Activated CD4-positive, alpha-beta T cell treated with anti-CD3 and anti-CD28 coated beads for 36 hours (primary cell): ENCODE measurements at regions not wholly inside any gene's neighbourhood (a gene's known extent, or its start where the extent isn't known, plus 50 kb on each side); places are given as distances from the start of the nearest gene placed in this dataset.

Source experiments
- ATAC-seq: fragments of 200-7000 bp; cut with Tn5 transposase; one replicate; pipeline ENCODE4 v1.10.0; 2021; ENCODE audit warnings: mild to moderate bottlenecking, moderate library complexity
- CTCF ChIA-PET: fragments of 350-600 bp; sonication (Branson Sonifier 250); formaldehyde crosslinking; loops from one replicate; lab custom pipeline; 2021; ENCODE audit warnings: antibody characterized with exemption; lab: Charles Lee
- POLR2A ChIA-PET: fragments of 350-600 bp; sonication (Branson Sonifier 250); formaldehyde crosslinking; loops from one replicate; lab custom pipeline; 2021; ENCODE audit warnings: antibody characterized with exemption, inconsistent platforms; lab: Charles Lee
- DNase-seq: peaks from one replicate; pipeline ENCODE4 v3.0.0-alpha.2; 2020
- H3K27ac Mint-ChIP-seq: one replicate; pipeline ENCODE4 v1.8.0; 2021; ENCODE audit warnings: mixed read lengths
- H3K27me3 Mint-ChIP-seq: one replicate; pipeline ENCODE4 v1.8.0; 2021; ENCODE audit warnings: mixed read lengths
- H3K36me3 Mint-ChIP-seq: one replicate; pipeline ENCODE4 v1.8.0; 2021; ENCODE audit warnings: low read depth, mixed read lengths
- H3K4me1 Mint-ChIP-seq: one replicate; pipeline ENCODE4 v1.8.0; 2021; ENCODE audit warnings: mixed read lengths
- H3K4me3 Mint-ChIP-seq: one replicate; pipeline ENCODE4 v1.8.0; 2021; ENCODE audit warnings: mild to moderate bottlenecking, moderate library complexity, mixed read lengths
- H3K9me3 Mint-ChIP-seq: one replicate; pipeline ENCODE4 v1.8.0; 2021; ENCODE audit warnings: low read depth, mixed read lengths
- intact Hi-C, 2 experiments: fragments of 100-400 bp; cut with DNase I in 1 of 2; cut with micrococcal nuclease in 1 of 2; formaldehyde crosslinking; loops; one replicate each; pipeline versions ENCODE4 v1.14.2 to v1.15.1; 2022 to 2024; cut with DNase I, micrococcal nuclease

GRCh38 chr9:90044263-90044662 is 439.5 kb downstream of the GADD45G start:
- intact Hi-C loops = loop anchor here in 1 of 2 experiments (5.0 kb wide), 1 partner anchor 47 kb away; no protein-coding TSS in a partner anchor
- peaks cover 12% of the 10 kb centered on the region for H3K4me1 Mint-ChIP-seq
- ChIA-PET CTCF (interaction anchor here (0.7 to 1.4 kb wide), 3 partner anchors 9 to 442 kb away, joined by 3 to 4 read pairs (median 4); no protein-coding TSS in a partner anchor), POLR2A (no interaction called here)
- no peak for ATAC-seq
- H3K4me3 Mint-ChIP-seq = no peak overlapping the region
- H3K9me3 Mint-ChIP-seq = no peaks in the 10 kb centered on the region
- DNase-seq = no peak
- no peaks in the 10 kb centered on the region for H3K36me3 Mint-ChIP-seq
- H3K27ac Mint-ChIP-seq = no peak overlapping the region
- H3K27me3 Mint-ChIP-seq = no peaks in the 10 kb centered on the region

GRCh38 chr9:90044710-90045151 is 439.9 kb downstream of the GADD45G start:
- H3K9me3 Mint-ChIP-seq = no peaks in the 10 kb centered on the region
- no peak overlapping the region for H3K4me3 Mint-ChIP-seq
- no peaks in the 10 kb centered on the region for H3K27me3 Mint-ChIP-seq
- H3K4me1 Mint-ChIP-seq = peaks cover 12% of the 10 kb centered on the region
- ATAC-seq (peak; percentile 93), DNase-seq (peak; percentile 56)
- ChIA-PET CTCF (interaction anchor here (0.7 to 1.4 kb wide), 4 partner anchors 8 to 447 kb away, joined by 3 to 4 read pairs (median 4); no protein-coding TSS in a partner anchor), POLR2A (no interaction called here)
- H3K36me3 Mint-ChIP-seq = no peaks in the 10 kb centered on the region
- H3K27ac Mint-ChIP-seq = no peak overlapping the region
- intact Hi-C loops = loop anchor here in 1 of 2 experiments (5.0 kb wide), 1 partner anchor 47 kb away; no protein-coding TSS in a partner anchor

DNA sequence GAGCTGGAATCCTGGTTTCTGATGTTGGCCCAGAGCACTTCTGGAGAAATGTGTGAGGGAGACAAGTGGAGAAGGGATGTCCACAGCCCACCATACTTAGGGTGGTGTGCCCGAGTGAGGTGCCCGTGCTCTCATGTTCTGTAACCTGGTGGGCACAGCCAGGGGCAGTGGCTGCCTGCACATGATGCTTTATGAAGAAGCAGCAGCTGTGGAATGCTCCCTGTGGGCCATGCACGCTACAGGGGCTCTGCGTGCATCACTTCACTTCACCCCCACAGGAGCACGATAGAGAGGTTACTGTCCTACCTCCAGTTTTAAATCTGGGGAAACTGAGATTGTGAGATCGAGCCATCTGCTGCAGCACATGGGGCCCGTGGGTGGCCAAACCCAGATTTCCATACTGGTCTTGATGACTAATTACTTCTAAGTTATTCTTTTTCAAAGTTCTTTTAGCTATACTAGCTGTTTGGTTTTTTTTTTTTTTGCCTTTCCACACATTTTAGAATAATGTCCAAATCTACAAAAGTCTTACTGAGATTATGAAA is 441.6 kb downstream of the GADD45G start:
- CTCF ChIA-PET = no interaction called here
- peaks cover 12% of the 10 kb centered on the region for H3K4me1 Mint-ChIP-seq
- ATAC-seq (no peak), DNase-seq (peak; percentile 47)
- intact Hi-C loops = no loop called here
- POLR2A ChIA-PET = no interaction called here
- no peak overlapping the region for H3K27ac Mint-ChIP-seq
- H3K27me3 Mint-ChIP-seq = peaks cover 1% of the 10 kb centered on the region
- H3K36me3 Mint-ChIP-seq = no peaks in the 10 kb centered on the region
- H3K4me3 Mint-ChIP-seq = no peak overlapping the region
- H3K9me3 Mint-ChIP-seq = no peaks in the 10 kb centered on the region

DNA sequence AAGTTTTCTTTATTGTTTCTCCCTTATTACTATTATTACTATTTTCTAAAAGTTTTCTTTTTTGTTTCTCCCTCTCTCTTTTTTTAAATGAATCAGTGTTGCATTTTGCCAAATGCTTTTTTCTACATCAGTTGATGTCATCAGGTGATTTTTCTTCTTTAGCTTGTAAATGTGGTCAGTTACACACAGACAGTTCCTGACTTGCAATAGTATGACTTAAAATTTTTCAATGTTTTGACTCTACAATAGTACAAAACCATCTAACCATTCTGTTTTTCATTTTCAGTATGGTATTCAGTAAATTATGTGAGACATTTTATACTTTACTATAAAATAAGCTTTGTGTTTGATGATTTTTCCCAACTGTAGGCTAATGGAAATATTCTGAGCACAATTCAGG is 443.0 kb downstream of the GADD45G start:
- H3K36me3 Mint-ChIP-seq = no peaks in the 10 kb centered on the region
- ChIA-PET POLR2A (no interaction called here), CTCF (interaction anchor here (1.2 kb wide), 1 partner anchor 445 kb away, joined by 3 read pairs; no protein-coding TSS in a partner anchor)
- no peaks in the 10 kb centered on the region for H3K9me3 Mint-ChIP-seq
- peaks cover 11% of the 10 kb centered on the region for H3K27me3 Mint-ChIP-seq
- intact Hi-C loops = no loop called here
- no peak overlapping the region for H3K27ac Mint-ChIP-seq
- ATAC-seq (no peak), DNase-seq (no peak)
- peaks cover 12% of the 10 kb centered on the region for H3K4me1 Mint-ChIP-seq
- no peak overlapping the region for H3K4me3 Mint-ChIP-seq

- no peaks in the 10 kb centered on the region for H3K36me3 Mint-ChIP-seq
- CTCF ChIA-PET = interaction anchor here (0.9 to 1.4 kb wide), 9 partner anchors 8 to 450 kb away, joined by 3 to 5 read pairs (median 3); no protein-coding TSS in a partner anchor
- H3K4me3 Mint-ChIP-seq = no peak overlapping the region
- no peak for DNase-seq
- H3K9me3 Mint-ChIP-seq = peaks cover 2% of the 10 kb centered on the region
- peaks cover 21% of the 10 kb centered on the region for H3K27me3 Mint-ChIP-seq
- POLR2A ChIA-PET = no interaction called here
- no peaks in the 10 kb centered on the region for H3K4me1 Mint-ChIP-seq
- H3K27ac Mint-ChIP-seq = no peak overlapping the region
- intact Hi-C loops = no loop called here
- no peak for ATAC-seq
These were observed 447.6 kb downstream of the GADD45G start for GRCh38 chr9:90052366-90052765.

- Mint-ChIP-seq H3K27ac (no peak overlapping the region), H3K9me3 (peaks cover 2% of the 10 kb centered on the region), H3K4me1 (no peaks in the 10 kb centered on the region), H3K27me3 (peaks cover 21% of the 10 kb centered on the region), H3K4me3 (no peak overlapping the region), H3K36me3 (no peaks in the 10 kb centered on the region)
- intact Hi-C loops = no loop called here
- ATAC-seq (peak; percentile 39), DNase-seq (peak; percentile 59)
- ChIA-PET CTCF (interaction anchor here (0.9 to 1.4 kb wide), 9 partner anchors 8 to 451 kb away, joined by 3 to 5 read pairs (median 3); no protein-coding TSS in a partner anchor), POLR2A (no interaction called here)
These were observed 448.2 kb downstream of the GADD45G start for GRCh38 chr9:90053027-90053426.

DNA sequence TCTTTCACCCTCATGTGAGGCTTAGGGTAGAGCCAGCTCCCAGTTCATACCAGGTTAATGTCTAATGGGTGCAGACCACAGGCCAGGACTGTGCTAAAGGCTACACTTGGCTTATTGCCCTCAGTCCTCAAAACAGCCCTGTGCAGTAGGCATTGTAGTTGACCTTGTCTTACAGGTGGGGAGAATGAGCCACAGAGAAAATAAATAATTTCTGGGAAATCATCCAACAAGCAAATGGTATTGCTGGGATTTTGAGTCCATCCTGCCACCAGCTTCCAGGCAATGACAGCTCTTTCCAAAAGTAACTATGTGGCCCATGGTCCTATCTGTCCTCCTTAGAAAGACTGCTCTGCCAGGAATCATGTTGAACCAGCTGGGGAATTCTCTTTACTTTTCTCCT is 450.0 kb downstream of the GADD45G start:
- Mint-ChIP-seq H3K27me3 (peaks cover 21% of the 10 kb centered on the region), H3K36me3 (no peaks in the 10 kb centered on the region), H3K9me3 (peaks cover 2% of the 10 kb centered on the region), H3K27ac (no peak overlapping the region), H3K4me3 (no peak overlapping the region), H3K4me1 (no peaks in the 10 kb centered on the region)
- intact Hi-C loops = no loop called here
- DNase-seq (no peak), ATAC-seq (no peak)
- CTCF ChIA-PET = interaction anchor here (0.7 to 1.3 kb wide), 4 partner anchors 11 to 300 kb away, joined by 3 to 5 read pairs (median 4); no protein-coding TSS in a partner anchor
- POLR2A ChIA-PET = no interaction called here

- H3K9me3 Mint-ChIP-seq = peaks cover 2% of the 10 kb centered on the region
- CTCF ChIA-PET = interaction anchor here (0.7 kb wide), 1 partner anchor 11 kb away, joined by 3 read pairs; no protein-coding TSS in a partner anchor
- H3K4me3 Mint-ChIP-seq = no peak overlapping the region
- intact Hi-C loops = no loop called here
- no peaks in the 10 kb centered on the region for H3K4me1 Mint-ChIP-seq
- no peak for ATAC-seq
- POLR2A ChIA-PET = no interaction called here
- H3K27me3 Mint-ChIP-seq = peaks cover 21% of the 10 kb centered on the region
- no peak for DNase-seq
- no peaks in the 10 kb centered on the region for H3K36me3 Mint-ChIP-seq
- no peak overlapping the region for H3K27ac Mint-ChIP-seq
These were observed 450.4 kb downstream of the GADD45G start for GRCh38 chr9:90055226-90055625.

DNA sequence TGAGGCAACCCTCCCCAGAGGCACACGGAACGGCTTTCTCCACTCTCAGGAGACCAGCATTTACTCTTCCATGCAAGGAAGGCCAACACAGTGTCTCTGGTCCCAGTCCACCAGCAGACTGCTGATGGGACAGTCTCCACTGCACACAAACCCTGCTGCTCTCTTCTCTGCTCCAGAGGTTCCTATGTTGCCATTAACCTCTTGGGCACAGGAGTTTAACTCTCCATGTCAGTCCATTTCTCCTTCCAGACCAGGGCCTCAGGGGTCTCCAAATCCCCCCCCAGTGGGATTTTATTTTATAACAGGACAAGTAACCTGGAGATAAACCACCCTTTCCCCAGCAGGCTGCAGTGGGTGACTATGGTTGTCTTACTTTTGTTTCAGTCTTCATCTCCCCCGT is 452.5 kb downstream of the GADD45G start:
- Mint-ChIP-seq H3K27ac (no peak overlapping the region), H3K36me3 (no peaks in the 10 kb centered on the region), H3K9me3 (peaks cover 2% of the 10 kb centered on the region), H3K4me3 (no peak overlapping the region), H3K27me3 (peaks cover 13% of the 10 kb centered on the region), H3K4me1 (no peaks in the 10 kb centered on the region)
- intact Hi-C loops = no loop called here
- CTCF ChIA-PET = no interaction called here
- no peak for ATAC-seq
- POLR2A ChIA-PET = no interaction called here
- DNase-seq = no peak

DNA sequence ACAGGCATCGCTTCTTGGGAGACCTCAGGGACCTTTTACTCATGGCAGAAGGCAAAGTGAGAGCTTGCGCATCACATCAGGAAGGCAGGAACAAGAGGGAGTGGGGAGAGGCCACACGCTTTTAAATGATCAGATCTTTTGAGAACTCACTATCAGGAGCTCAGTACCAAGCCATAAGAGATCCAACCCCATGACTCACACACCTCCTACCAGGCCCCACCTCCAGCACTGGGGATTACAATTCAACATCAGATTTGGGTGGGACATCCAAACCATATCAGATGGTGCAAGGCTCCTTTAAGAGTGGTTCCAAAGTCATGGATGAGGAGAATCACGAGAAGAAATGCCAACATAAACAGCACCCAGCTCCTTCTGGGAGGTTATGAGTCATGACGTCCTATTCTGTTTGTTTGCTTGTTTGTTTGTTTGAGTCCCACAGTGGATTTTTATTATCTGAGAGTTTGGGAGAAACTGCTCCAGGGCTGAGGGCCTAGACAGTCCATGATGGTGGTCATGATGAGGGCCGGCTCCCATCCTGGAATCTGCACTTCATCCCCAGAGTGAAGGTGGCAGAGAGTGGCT is 453.5 kb downstream of the GADD45G start:
- no peak overlapping the region for H3K27ac Mint-ChIP-seq
- no peaks in the 10 kb centered on the region for H3K4me1 Mint-ChIP-seq
- CTCF ChIA-PET = no interaction called here
- H3K36me3 Mint-ChIP-seq = no peaks in the 10 kb centered on the region
- POLR2A ChIA-PET = no interaction called here
- peaks cover 2% of the 10 kb centered on the region for H3K9me3 Mint-ChIP-seq
- H3K27me3 Mint-ChIP-seq = peaks cover 10% of the 10 kb centered on the region
- ATAC-seq (no peak), DNase-seq (no peak)
- intact Hi-C loops = no loop called here
- no peak overlapping the region for H3K4me3 Mint-ChIP-seq

- DNase-seq (no peak), ATAC-seq (no peak)
- CTCF ChIA-PET = no interaction called here
- H3K27ac Mint-ChIP-seq = no peak overlapping the region
- H3K4me1 Mint-ChIP-seq = no peaks in the 10 kb centered on the region
- POLR2A ChIA-PET = no interaction called here
- intact Hi-C loops = no loop called here
- peaks cover 7% of the 10 kb centered on the region for H3K27me3 Mint-ChIP-seq
- H3K4me3 Mint-ChIP-seq = no peak overlapping the region
- peaks cover 2% of the 10 kb centered on the region for H3K9me3 Mint-ChIP-seq
- H3K36me3 Mint-ChIP-seq = no peaks in the 10 kb centered on the region
These were observed 454.6 kb downstream of the GADD45G start for GRCh38 chr9:90059436-90059835.

- intact Hi-C loops = no loop called here
- ChIA-PET POLR2A (no interaction called here), CTCF (no interaction called here)
- Mint-ChIP-seq H3K36me3 (no peaks in the 10 kb centered on the region), H3K4me1 (no peaks in the 10 kb centered on the region), H3K9me3 (peaks cover 2% of the 10 kb centered on the region), H3K4me3 (no peak overlapping the region), H3K27me3 (peaks cover 5% of the 10 kb centered on the region), H3K27ac (no peak overlapping the region)
- no peak for ATAC-seq
- DNase-seq = no peak
These were observed 455.4 kb downstream of the GADD45G start for GRCh38 chr9:90060256-90060655.
